Esophagus squamous epithelium (tissue), 4 donors: ENCODE measurements at regions not wholly inside any gene's neighbourhood (a gene's known extent, or its start where the extent isn't known, plus 50 kb on each side); places are given as distances from the start of the nearest gene placed in this dataset.

ENCODE experiments used
- POLR2A ChIP-seq, 4 donors: fragments of 450-650 bp; IDR thresholded peaks; one replicate each; pipeline ENCODE4 v1.6.1; 2017; ENCODE audit warnings: antibody characterized with exemption in 4 of 4, mild to moderate bottlenecking in 4 of 4, moderate library complexity in 3 of 4
- TF ChIP-seq, protein P1 (sequence below), 6 experiments: fragments of 450-650 bp in 4 of 6; fragments of 200-600 bp in 2 of 6; sonication (generic) in 2 of 6; IDR thresholded peaks; one replicate each; pipeline ENCODE4 v1.5.1; 2016 to 2019; ENCODE audit warnings: antibody characterized with exemption in 6 of 6, mild to moderate bottlenecking in 4 of 6, moderate library complexity in 4 of 6

DNA sequence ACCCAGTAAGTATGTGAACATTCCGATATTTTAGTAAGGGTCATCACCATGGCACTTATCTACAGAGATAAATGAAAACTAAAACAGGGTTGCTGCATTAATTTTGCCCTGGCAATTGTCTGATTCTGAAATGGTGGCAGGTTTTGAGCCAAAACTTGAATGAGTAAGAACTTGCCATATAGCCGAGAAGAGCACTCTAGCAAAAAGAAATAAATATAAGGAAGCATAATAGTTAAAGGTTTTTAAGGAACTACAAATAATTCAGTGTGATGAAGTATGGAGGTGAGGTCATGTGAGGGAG, 68.5 kb upstream of the BTN3A2 start:
- TF ChIP-seq POLR2A (IDR thresholded peaks at IDR 0.05) = no peak
- TF ChIP-seq, protein P1, sequence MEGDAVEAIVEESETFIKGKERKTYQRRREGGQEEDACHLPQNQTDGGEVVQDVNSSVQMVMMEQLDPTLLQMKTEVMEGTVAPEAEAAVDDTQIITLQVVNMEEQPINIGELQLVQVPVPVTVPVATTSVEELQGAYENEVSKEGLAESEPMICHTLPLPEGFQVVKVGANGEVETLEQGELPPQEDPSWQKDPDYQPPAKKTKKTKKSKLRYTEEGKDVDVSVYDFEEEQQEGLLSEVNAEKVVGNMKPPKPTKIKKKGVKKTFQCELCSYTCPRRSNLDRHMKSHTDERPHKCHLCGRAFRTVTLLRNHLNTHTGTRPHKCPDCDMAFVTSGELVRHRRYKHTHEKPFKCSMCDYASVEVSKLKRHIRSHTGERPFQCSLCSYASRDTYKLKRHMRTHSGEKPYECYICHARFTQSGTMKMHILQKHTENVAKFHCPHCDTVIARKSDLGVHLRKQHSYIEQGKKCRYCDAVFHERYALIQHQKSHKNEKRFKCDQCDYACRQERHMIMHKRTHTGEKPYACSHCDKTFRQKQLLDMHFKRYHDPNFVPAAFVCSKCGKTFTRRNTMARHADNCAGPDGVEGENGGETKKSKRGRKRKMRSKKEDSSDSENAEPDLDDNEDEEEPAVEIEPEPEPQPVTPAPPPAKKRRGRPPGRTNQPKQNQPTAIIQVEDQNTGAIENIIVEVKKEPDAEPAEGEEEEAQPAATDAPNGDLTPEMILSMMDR (IDR thresholded peaks at IDR 0.05) = no peak
